HepG2 (cell line): ENCODE measurements at regions not wholly inside any gene's neighbourhood (a gene's known extent, or its start where the extent isn't known, plus 50 kb on each side); places are given as distances from the start of the nearest gene placed in this dataset.

Experiments used
- ATAC-seq: fragments of 200-7000 bp; cut with Tn5 transposase; 3 replicates; pipeline ENCODE4 v1.9.1; 2020; ENCODE audit warnings: mild to moderate bottlenecking, moderate library complexity
- BruUV-seq: library from RNA; stranded (reverse); fragments of 400-500 nt; replicated peaks from 2 replicates; lab custom pipeline; 2021; lab: Mats Ljungman, UMichigan
- CTCF ChIA-PET: fragments of 300-600 bp; formaldehyde crosslinking; extraction: SDS; loops from one replicate; lab custom pipeline; 2021; ENCODE audit warnings: low total read pairs, inconsistent platforms, low intra/inter-chr PET ratio; lab: Yijun Ruan, JAX
- POLR2A ChIA-PET: fragments of 350-600 bp; sonication (Branson Sonifier 250); formaldehyde crosslinking; loops from one replicate; lab custom pipeline; 2020; ENCODE audit warnings: antibody characterized with exemption, inconsistent platforms; lab: Yijun Ruan, JAX
- DNase-seq: peaks from one replicate; pipeline ENCODE4 v3.0.0-alpha.2; 2015; ENCODE audit warnings: low spot score
- FAIRE-seq: peaks from 3 replicates; lab custom pipeline; 2011; peaks lifted over from hg19 to GRCh38; lab: Jason Lieb, UNC
- H2AFZ ChIP-seq: one replicate; pipeline ENCODE4 v1.6.1; 2011; ENCODE audit warnings: low read length, inconsistent platforms
- H3K27ac ChIP-seq: fragments of 300-600 bp; 3 replicates; pipeline ENCODE4 v1.8.0; 2011; ENCODE audit warnings: mixed run types, mild to moderate bottlenecking, mixed read lengths, low read length, inconsistent platforms; ENCODE audit not compliant: insufficient read depth; ENCODE audit errors: extremely low read length
- H3K27me3 ChIP-seq, 2 experiments: fragments of 200-600 bp in 1 of 2; 2 replicates in 1 of 2; 3 replicates in 1 of 2; pipeline versions ENCODE4 v1.6.0 to v1.8.0; 2011; ENCODE audit warnings: low read length in 2 of 2, mild to moderate bottlenecking in 2 of 2, moderate library complexity in 2 of 2, inconsistent platforms in 1 of 2; ENCODE audit not compliant: insufficient read depth in 2 of 2, control insufficient read depth in 1 of 2
- H3K36me3 ChIP-seq, 2 experiments: fragments of 200-600 bp in 1 of 2; replicated peaks in 1 of 2; 2 replicates in 1 of 2; 3 replicates in 1 of 2; pipeline versions ENCODE4 v1.5.1 to v1.8.0; 2011; ENCODE audit warnings: low read length in 2 of 2, inconsistent platforms in 1 of 2; ENCODE audit not compliant: insufficient read depth in 2 of 2, control insufficient read depth in 1 of 2
- H3K4me1 ChIP-seq: 2 replicates; pipeline ENCODE4 v1.5.1; 2012; ENCODE audit warnings: low read length, inconsistent platforms; ENCODE audit not compliant: insufficient read depth
- H3K4me2 ChIP-seq: 2 replicates; pipeline ENCODE4 v1.6.0; 2011; ENCODE audit warnings: low read depth, low read length, inconsistent platforms
- H3K4me3 ChIP-seq, 3 experiments: fragments of 200-600 bp in 1 of 3; sonication (generic), shearing (Covaris generic) in 1 of 3; replicated peaks in 1 of 3; 2 replicates each; pipeline ENCODE4 v1.5.1; 2011 to 2016; ENCODE audit warnings: low read length in 3 of 3, inconsistent platforms in 2 of 3, low read depth in 2 of 3, mild to moderate bottlenecking in 2 of 3, control low read depth in 1 of 3, mixed read lengths in 1 of 3; ENCODE audit not compliant: insufficient read depth in 1 of 3
- H3K79me2 ChIP-seq: one replicate; pipeline ENCODE4 v1.6.1; 2011; ENCODE audit warnings: low read length, inconsistent platforms; ENCODE audit not compliant: insufficient read depth
- H3K9ac ChIP-seq: 2 replicates; pipeline ENCODE4 v1.6.0; 2011; ENCODE audit warnings: mild to moderate bottlenecking, low read depth, low read length, inconsistent platforms; ENCODE audit not compliant: insufficient read depth
- H3K9me3 ChIP-seq: 2 replicates; pipeline ENCODE4 v1.5.1; 2012; ENCODE audit warnings: mild to moderate bottlenecking, low read length
- H4K20me1 ChIP-seq: 2 replicates; pipeline ENCODE4 v1.6.0; 2011; ENCODE audit warnings: inconsistent platforms, mild to moderate bottlenecking, low read length, moderate library complexity; ENCODE audit not compliant: insufficient read depth
- CBX1 ChIP-seq: IDR thresholded peaks from one replicate; pipeline ENCODE4 v1.6.1; 2016; ENCODE audit warnings: antibody characterized with exemption, low read depth
- HNRNPH1 ChIP-seq: fragments of 200-400 bp; formaldehyde crosslinking; optimal IDR thresholded peaks from 2 replicates; pipeline ENCODE3; 2017; ENCODE audit warnings: mild to moderate bottlenecking, low read depth, low read length
- MYPOP ChIP-seq: sonication (generic); formaldehyde crosslinking; IDR thresholded peaks from 2 replicates; pipeline ENCODE4 v1.8.1; 2023; ENCODE audit warnings: mild to moderate bottlenecking, moderate library complexity, missing genetic modification reagents
- PAWR ChIP-seq: sonication (generic); formaldehyde crosslinking; IDR thresholded peaks from 2 replicates; pipeline ENCODE4 v1.4.0; 2020; ENCODE audit warnings: missing genetic modification reagents, mild to moderate bottlenecking, borderline replicate concordance
- TOE1 ChIP-seq: sonication (generic); formaldehyde crosslinking; IDR thresholded peaks from 2 replicates; pipeline ENCODE4 v1.4.0; 2020; ENCODE audit warnings: mild to moderate bottlenecking, missing genetic modification reagents
- ZBTB44 ChIP-seq: sonication (generic); formaldehyde crosslinking; IDR thresholded peaks from 2 replicates; pipeline ENCODE4 v1.4.0; 2020; ENCODE audit warnings: missing genetic modification reagents
- ZKSCAN1 ChIP-seq: fragments of 150-350 bp; IDR thresholded peaks from 2 replicates; pipeline ENCODE4 v1.6.1; 2014; ENCODE audit warnings: low read length
- ZNF207 ChIP-seq: fragments of 450-650 bp; IDR thresholded peaks from 2 replicates; pipeline ENCODE4 v1.6.1; 2016; ENCODE audit warnings: antibody characterized with exemption, borderline replicate concordance
- ZNF329 ChIP-seq: sonication (generic); formaldehyde crosslinking; IDR thresholded peaks from 2 replicates; pipeline ENCODE4 v1.9.0; 2021; ENCODE audit warnings: low read depth, mild to moderate bottlenecking, missing genetic modification reagents
- ZNF362 ChIP-seq: sonication (generic); formaldehyde crosslinking; IDR thresholded peaks from 2 replicates; pipeline ENCODE4 v1.4.0; 2020; ENCODE audit warnings: missing genetic modification reagents, mild to moderate bottlenecking, borderline replicate concordance
- ZNF614 ChIP-seq: IDR thresholded peaks from 2 replicates; pipeline ENCODE4 v1.6.1; 2018; ENCODE audit warnings: missing biosample characterization, missing genetic modification reagents, inconsistent platforms, borderline replicate concordance
- WGBS: methylation state at CpG from one replicate; pipeline ENCODE4 v1.1.6; 2017; ENCODE audit warnings: low lambda C conversion rate; 5-methylcytosine and 5-hydroxymethylcytosine counted together
- in situ Hi-C: cut with HindIII; loops from 2 replicates; pipeline ENCODE4 v1.10.0; 2017; ENCODE audit warnings: low pct_unique_long_range_greater_than_20kb; ENCODE audit not compliant: extremely low pct_ligation_motif_present
- intact Hi-C: fragments of 100-400 bp; cut with micrococcal nuclease; formaldehyde crosslinking; loops from one replicate; pipeline ENCODE4 v1.10.0; 2022; ENCODE audit not compliant: unreplicated experiment

DNA sequence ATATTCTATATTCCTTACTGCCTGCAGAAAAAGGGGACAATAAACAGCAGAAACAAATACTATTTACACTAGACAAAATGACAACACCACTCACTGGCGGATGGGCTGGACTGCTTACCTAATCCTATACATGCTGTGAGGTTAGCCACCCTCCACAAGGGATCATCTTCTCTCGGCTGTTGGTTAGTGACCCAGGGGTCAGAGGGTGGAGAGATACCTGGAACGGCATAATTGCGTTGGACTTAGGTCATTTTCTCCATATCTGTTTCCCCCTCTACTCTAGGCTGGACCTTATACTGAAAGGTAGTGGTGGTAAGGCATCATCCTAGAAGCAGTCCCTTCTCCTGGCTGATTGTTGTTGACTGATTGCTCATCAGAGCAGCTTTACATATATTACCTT, 286.8 kb upstream of the UGT8 start:
- ATAC-seq: no peak; the same call in 2 of the 3 replicates
- no peak for DNase-seq
- H3K9ac ChIP-seq: no peak overlapping the region
- ChIA-PET CTCF (no interaction called here), POLR2A (no interaction called here)
- no TSS peak for BruUV-seq
- H3K79me2 ChIP-seq: no peaks in the 10 kb centered on the region
- no peak overlapping the region for H2AFZ ChIP-seq
- H4K20me1 ChIP-seq: no peaks in the 10 kb centered on the region
- 0% methylated on average over 2 of the region's 4 CpGs for WGBS
- no peaks in the 10 kb centered on the region for H3K4me1 ChIP-seq
- no peak overlapping the region for H3K4me3 ChIP-seq
- no peak for FAIRE-seq
- in situ Hi-C loops (no loop called here), intact Hi-C loops (no loop called here)
- H3K27me3 ChIP-seq: no peaks in the 10 kb centered on the region
- no peak overlapping the region for H3K4me2 ChIP-seq
- H3K9me3 ChIP-seq: no peaks in the 10 kb centered on the region
- H3K36me3 ChIP-seq: no peaks in the 10 kb centered on the region
- H3K27ac ChIP-seq: no peak overlapping the region
- TF ChIP-seq TOE1 (CRISPR knock-in tag): no peak
- TF ChIP-seq ZBTB44 (CRISPR knock-in tag): no peak
- TF ChIP-seq ZNF614 (CRISPR knock-in tag): no peak
- no peak for TF ChIP-seq ZNF329
- no peak for TF ChIP-seq PAWR (CRISPR knock-in tag)
- TF ChIP-seq ZNF207: no peak
- no peak for TF ChIP-seq CBX1
- no peak for TF ChIP-seq ZNF362 (CRISPR knock-in tag)
- no peak for TF ChIP-seq ZKSCAN1
- TF ChIP-seq HNRNPH1: no peak
- TF ChIP-seq MYPOP (CRISPR knock-in tag): no peak
